NCI-H345 treated with DMSO at 0.1 percent for 48 hours (cell line): ENCODE measurements at regions not wholly inside any gene's neighbourhood (a gene's known extent, or its start where the extent isn't known, plus 50 kb on each side); places are given as distances from the start of the nearest gene placed in this dataset.
A peak's percentile ranks its signal among the peaks of the same experiment; 100 is the strongest.
"Not testable (repeated sequence)": the region's sequence is repeated elsewhere in the genome, so short reads cannot be mapped to it uniquely, and the experiment has no call there.

Source experiments
- DNase-seq: peaks from one replicate; lab custom pipeline; 2025; ENCODE audit not compliant: unreplicated experiment; lab: John Stamatoyannopoulos, UW

- DNase-seq = no peak
These were observed 49.9 kb upstream of the CAPRIN1 start for GRCh38 chr11:34001557-34002064.

DNA sequence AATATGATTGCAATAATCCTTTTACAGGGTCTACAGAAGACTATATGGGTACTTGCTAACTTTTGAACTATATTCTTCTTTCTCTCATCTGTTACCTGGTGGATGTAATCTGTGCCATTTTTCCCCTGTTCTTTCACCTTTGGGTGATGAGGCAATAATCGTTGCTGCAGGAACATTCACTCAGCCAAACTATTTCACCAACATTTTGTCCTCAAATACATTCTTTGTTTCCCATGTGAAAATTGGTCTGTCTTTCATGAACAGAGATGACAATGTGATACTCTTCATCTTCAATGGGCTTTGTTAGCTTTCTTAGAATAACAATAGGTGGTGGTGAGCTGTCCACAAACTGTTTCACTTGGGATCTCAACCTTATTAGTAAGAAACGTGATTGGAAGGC, 52.1 kb upstream of the CAPRIN1 start:
- DNase-seq = no peak

GRCh38 chr11:33997584-33998251, 53.8 kb upstream of the CAPRIN1 start:
- DNase-seq = no peak

GRCh38 chr11:33996498-33997454, 54.8 kb upstream of the CAPRIN1 start:
- DNase-seq = peak; percentile 46

- no peak for DNase-seq
These were observed 56.6 kb upstream of the CAPRIN1 start for GRCh38 chr11:33994937-33995336.

DNA sequence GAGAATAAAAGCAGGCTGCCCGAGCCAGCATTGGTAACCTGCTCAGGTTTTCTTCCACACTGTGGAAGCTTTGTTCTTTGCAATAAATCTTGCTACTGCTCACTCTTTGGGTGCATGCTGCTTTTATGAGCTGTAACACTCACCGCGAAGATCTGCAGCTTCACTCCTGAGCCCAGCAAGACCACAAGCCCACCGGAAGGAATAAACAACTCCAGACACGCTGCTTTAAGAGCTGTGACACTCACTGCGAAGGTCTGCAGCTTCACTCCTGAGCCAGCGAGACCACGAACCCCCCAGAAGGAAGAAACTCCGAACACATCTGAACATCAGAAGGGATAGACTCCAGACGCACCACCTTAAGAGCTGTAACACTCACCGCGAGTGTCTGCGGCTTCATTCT, 60.4 kb upstream of the CAPRIN1 start:
- not testable (repeated sequence) for DNase-seq

DNA sequence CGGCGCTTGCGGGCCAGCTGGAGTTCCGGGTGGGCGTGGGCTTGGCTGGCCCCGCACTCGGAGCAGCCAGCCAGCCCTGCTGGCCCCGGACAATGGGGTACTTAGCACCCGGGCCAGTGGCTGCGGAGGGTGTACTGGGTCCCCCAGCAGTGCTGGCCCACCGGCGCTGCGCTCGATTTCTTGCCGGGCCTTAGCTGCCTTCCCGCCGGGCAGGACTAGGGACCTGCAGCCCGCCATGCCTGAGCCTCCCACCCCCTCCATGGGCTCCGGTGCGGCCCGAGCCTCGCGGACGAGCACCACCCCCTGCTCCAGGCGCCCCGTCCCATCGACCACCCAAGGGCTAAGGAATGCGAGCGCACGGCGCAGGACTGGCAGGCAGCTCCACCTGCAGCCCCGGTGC, 61.4 kb upstream of the CAPRIN1 start:
- not testable (repeated sequence) for DNase-seq

- no peak for DNase-seq
These were observed 62.1 kb upstream of the CAPRIN1 start for GRCh38 chr11:33989461-33989860.

DNA sequence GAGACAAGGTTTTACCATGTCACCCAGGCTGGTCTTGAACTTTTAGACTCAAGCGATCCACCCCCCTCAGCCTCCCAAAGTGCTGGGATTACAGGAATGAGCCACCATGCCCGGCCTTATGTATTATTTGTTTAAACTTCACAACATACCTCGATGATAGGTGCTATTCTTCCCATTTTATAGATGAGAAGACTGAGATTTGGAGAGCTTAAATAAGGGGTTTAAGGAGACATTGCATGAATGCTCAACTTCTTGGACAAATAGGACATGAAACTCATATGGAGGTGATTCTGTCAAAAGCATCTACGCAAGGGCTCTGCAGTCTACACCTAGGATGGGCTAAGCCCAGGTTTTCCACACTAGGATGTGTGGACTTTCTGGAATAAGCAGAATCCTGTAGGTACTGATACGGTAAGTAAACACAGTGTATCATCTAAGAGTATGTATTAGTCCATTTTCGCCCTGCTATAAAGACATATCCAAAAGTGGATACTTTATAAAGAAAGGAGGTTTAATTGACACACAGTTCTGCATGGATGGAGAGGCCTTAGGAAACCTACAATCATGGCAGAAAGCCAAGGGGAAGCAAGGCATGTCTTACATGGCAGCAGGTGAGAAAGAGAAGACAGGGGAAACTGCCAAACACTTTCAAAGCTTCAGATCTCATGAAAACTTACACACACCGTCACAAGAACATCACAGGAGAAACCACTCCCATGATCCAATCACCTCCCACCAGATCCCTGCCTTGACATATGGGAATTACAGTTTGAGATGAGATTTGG, 62.8 kb upstream of the CAPRIN1 start:
- DNase-seq = no peak

GRCh38 chr11:33987975-33988580, 63.5 kb upstream of the CAPRIN1 start:
- peak; percentile 71 for DNase-seq

GRCh38 chr11:33987545-33987944, 64.0 kb upstream of the CAPRIN1 start:
- DNase-seq = no peak

- not testable (repeated sequence) for DNase-seq
These were observed 64.7 kb upstream of the CAPRIN1 start for GRCh38 chr11:33986597-33987501.

DNA sequence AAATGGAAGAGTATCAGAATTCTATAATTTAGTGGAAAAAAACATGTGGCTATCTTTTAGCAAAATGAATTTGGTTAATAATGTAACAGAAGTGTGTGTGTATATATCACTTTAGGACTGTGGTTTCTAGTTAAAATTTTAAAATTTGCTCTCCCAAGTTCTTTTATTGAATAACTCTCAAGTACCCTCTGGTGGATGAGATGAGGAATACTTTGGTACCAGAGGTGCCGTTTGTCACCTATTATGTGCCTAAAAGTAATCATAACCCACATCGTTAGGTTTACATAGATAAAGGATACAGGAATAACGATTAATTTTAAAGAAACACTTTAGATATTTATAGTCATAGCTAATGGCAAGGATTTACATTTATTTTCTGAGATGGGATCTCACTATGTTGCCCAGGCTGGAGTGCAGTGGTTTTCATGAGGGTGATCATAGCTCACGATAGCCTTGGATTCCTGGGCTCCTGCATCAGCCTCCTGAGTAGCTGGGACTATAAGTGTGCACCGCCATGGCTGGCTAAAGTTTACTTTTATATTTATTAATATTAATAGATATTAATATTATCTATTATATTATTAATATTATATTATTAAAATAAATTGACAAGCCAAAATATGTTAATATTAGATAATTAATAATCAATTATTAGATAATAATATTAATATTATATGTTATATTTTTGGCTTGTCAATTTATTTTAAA, 66.7 kb upstream of the CAPRIN1 start:
- DNase-seq = no peak

- no peak for DNase-seq
These were observed 68.9 kb upstream of the CAPRIN1 start for GRCh38 chr11:33982661-33983060.

DNA sequence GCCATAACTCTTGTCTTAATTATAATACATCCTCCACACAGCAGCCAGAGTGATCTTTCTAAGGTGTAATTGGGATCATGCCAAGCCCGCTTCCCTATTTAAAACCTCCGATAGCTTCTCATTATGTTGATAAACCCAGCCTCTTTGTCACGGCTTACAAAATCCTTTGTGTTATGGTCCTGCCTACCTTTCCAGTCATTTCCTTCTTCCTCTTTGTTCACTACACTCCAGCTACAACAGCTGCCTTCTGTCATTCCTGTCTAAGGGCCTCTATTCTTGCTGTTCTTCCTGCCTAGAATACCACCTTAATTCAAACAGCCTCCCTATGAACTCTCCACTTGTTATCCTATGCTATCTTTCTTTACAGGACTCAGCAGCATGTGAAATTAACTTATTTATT, 70.6 kb upstream of the CAPRIN1 start:
- peak; percentile 97 for DNase-seq

- no peak for DNase-seq
These were observed 73.2 kb upstream of the CAPRIN1 start for GRCh38 chr11:33978376-33978775.

DNA sequence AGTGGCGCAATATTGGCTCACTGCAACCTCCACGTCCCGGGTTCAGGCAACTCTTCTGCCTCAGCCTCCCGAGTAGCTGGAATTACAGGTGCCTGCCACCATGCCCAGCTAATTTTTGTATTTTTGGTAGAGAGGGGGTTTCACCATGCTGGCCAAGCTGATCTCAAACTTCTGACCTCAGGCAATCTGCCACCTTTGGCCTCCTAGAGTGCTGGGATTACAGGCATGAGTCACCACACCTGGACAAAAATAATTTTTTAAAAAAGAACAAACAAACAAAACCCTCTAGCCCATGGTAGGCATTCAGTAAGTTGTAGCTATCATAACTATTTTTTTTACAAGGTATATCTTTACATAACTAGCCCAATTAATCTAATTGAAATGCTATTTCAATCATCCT, 73.9 kb upstream of the CAPRIN1 start:
- DNase-seq = no peak

GRCh38 chr11:33976495-33977199, 74.9 kb upstream of the CAPRIN1 start:
- no peak for DNase-seq

GRCh38 chr11:33974804-33975203, 76.7 kb upstream of the CAPRIN1 start:
- no peak for DNase-seq
